ENCODE measurements at regions not wholly inside any gene's neighbourhood (a gene's known extent, or its start where the extent isn't known, plus 50 kb on each side); places are given as distances from the start of the nearest gene placed in this dataset.

- TF ChIP-seq, protein P1, sequence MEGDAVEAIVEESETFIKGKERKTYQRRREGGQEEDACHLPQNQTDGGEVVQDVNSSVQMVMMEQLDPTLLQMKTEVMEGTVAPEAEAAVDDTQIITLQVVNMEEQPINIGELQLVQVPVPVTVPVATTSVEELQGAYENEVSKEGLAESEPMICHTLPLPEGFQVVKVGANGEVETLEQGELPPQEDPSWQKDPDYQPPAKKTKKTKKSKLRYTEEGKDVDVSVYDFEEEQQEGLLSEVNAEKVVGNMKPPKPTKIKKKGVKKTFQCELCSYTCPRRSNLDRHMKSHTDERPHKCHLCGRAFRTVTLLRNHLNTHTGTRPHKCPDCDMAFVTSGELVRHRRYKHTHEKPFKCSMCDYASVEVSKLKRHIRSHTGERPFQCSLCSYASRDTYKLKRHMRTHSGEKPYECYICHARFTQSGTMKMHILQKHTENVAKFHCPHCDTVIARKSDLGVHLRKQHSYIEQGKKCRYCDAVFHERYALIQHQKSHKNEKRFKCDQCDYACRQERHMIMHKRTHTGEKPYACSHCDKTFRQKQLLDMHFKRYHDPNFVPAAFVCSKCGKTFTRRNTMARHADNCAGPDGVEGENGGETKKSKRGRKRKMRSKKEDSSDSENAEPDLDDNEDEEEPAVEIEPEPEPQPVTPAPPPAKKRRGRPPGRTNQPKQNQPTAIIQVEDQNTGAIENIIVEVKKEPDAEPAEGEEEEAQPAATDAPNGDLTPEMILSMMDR (optimal IDR thresholded peaks at IDR 0.05 in 1 of 3, IDR thresholded peaks at IDR 0.05 in 1 of 3, conservative IDR thresholded peaks at IDR 0.05 in 1 of 3; ENCODE audit: extremely low read depth in 1 of 3, insufficient read depth in 2 of 3, low read length in 3 of 3): no peak
- no peak for TF ChIP-seq EZH2 (IDR thresholded peaks at IDR 0.05; ENCODE audit: low read length)
Measured at GRCh38 chr17:68196394-68197090, 51.3 kb upstream of the AMZ2 start.

Data from keratinocyte (primary cell).